IPS DF 4.7 (cell line): ENCODE measurements at regions not wholly inside any gene's neighbourhood (a gene's known extent, or its start where the extent isn't known, plus 50 kb on each side); places are given as distances from the start of the nearest gene placed in this dataset.

Source experiments
- DNase-seq: peaks from one replicate; pipeline ENCODE4 v3.0.0-alpha.2; 2013; ENCODE audit warnings: low spot score; ENCODE audit errors: extremely low read depth

DNA sequence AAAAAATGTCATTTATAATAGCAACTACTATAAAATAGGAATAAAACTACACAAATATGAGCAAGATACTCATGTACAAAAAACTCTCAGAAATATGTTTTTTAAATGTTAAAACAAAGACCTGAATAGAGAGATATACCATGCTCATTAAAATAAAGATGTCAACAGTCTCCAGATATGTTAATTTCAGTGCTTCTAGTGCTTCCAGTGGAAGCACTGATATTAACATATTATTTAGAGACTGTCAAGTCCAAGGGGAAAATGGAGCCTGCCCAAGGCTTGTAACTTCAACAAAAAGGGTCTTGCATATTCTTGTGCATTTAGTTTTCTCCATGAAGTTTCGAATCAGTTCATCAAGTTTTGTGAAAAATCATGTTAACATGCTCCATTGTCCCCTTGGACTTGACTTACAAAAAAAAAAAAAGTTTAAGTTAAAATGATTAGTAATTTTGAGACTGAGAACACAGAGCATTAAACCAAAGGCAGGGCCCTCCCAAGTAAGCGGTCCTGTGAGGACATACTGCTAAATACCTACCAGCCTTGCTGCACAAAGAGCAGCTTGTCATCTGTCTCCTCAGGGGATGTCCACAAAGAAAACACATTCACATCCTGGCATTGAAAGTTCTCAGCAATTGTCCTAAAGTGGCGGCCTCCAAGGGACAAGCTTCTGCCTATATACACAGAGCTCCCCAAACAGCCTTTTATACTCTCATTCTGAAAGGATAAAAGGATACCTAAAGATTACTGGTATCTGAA, 501.9 kb upstream of the CHAC2 start:
- no peak for DNase-seq

DNA sequence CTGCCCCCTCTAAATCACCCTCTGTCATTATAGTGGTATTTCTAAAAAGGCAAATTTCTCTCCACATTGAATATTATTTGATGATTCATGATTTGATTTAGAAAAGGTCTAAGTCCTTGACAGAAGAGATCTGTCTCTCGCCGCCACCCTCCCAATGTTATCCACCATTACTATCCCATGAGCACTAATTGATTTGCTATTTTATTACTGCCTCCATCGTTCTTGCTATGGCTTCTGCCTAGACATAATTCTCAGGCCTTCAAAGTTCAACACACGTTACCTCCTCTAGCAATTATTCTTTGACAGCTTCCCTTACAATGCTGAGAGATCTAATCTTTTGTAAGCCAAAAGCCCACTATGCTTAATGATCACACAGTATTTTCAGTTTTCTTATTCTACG, 507.0 kb upstream of the CHAC2 start:
- DNase-seq = no peak

GRCh38 chr2:53259395-53260009, 508.1 kb upstream of the CHAC2 start:
- DNase-seq = no peak

DNA sequence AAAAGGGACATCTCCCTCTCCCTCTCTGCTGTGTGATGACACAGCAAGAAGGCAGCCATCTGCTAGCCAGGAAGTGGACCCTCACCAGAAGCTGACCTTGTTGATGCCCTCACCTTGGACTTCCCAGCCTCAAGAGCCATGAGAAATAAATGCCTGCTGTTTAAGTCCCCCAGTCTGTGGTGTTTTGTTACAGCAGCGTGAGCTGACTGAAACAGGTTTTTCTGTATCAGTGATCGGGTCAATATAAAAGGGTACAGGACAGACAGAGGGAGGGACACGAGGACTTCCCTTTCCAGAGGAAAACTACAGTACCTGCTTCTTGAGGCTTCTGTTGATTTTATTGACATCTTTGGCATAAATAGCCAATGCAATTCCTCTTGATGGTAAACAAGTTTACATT, 510.3 kb upstream of the CHAC2 start:
- DNase-seq = no peak

GRCh38 chr2:53253244-53253643, 514.4 kb upstream of the CHAC2 start:
- no peak for DNase-seq

GRCh38 chr2:53252115-53252514, 515.5 kb upstream of the CHAC2 start:
- no peak for DNase-seq

GRCh38 chr2:53247956-53248735, 519.5 kb upstream of the CHAC2 start:
- DNase-seq = no peak

- no peak for DNase-seq
These were observed 524.2 kb upstream of the CHAC2 start for GRCh38 chr2:53243430-53243829.

- no peak for DNase-seq
These were observed 525.5 kb upstream of the CHAC2 start for GRCh38 chr2:53242090-53242489.

DNA sequence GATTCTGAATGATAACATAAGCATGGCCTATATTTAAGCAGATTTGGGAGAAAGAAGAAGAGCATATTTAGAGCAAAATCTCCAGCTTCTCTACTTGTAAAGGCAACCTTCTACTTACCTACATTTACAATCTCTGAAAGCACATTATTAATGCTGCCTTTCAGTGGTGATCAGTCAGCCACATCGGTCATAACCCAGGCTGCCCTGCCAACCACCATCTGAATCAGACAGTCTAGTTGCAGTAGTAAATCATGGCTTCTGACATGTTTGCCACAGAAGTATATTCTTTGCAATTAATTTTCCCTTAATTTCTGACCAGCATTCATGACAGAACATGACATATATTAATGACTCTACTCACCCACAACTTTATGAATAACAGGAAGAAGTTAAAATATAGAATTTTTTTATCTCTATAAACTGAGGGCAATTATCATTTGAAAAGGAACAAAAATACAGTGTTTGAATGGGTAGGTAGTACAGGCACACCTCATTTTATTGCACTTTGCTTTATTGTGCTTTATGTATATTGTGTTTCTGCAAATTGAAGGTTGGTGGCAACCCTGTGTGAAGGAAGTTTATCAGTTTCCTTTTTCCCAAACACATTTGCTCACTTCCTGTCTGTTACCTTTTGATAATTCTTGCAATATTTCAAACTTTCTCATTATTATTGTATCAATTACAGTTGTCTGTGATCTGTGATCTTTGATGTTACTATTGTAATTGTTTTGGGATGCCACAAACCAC, 531.6 kb upstream of the CHAC2 start:
- DNase-seq = no peak

DNA sequence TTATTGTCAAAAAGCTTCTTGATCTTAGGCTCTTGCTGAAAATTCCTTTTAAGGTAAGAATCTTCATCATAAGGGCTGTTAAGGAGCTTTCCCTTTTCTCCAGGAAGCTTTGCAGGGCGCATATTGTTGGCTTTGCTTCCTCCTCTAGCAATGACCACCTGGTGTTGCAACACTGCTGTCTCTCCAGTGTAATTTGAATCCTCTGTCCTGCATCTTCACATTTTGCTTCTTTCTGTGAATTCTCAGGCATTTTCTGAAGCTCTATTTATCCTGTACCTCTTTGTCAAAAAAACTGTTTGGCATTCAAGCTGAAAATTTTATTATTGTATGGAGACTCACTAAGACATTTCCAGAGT, 533.1 kb upstream of the CHAC2 start:
- DNase-seq = peak; percentile 25

DNA sequence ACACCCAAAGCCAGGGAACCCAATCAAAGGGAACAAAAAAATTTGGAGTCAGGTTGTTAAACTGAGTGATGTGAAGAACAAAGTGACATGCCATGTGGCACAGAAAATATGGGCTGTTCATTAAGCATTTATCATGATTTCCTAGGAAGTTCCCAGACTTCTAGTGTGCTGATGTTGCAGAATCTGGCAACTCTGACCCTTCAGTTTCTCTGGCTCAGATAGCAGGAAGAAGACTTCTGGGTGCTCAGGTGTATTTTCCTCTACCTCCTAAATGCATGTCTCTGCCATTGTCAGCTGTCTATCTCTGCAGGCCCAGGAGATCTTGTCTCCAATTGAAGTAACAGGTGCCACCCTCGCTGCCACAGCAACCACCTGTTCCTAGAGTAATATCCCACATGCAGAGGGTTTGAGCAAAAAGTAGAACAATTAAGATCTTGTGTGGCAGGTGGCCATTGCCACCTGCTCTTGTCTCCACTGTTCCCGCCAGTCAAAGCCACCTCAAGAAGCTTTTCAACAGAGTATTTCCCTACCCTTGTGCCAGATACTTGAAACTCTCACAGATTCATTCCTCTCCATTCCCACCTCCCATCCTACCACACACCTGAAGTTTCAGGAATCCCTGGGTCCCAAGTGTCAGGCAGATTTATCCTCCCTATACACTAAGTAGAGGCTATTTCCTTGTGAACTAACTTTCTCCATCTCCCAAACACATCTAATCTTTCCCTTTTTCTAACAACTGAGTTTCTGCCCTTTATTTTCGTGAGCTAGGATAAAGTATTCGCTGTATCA, 533.7 kb upstream of the CHAC2 start:
- no peak for DNase-seq

DNA sequence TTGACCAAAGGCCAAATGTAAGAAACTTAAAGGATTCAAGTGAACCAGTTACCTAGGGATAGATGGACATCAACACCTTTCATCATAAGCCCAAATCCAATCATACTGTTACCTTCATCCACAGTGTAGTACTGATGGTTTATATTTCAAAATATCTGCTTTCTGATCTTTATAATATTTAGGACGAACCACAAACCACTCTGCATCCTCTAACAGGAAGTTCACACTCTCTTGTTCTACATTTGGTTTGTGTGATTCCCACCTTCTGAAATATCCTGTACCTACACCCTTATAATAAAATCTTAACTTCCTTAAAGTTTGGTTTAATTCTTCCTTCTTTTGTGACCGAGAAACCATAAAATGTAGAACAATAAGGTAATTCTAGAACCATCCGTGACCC, 535.7 kb upstream of the CHAC2 start:
- DNase-seq = no peak

DNA sequence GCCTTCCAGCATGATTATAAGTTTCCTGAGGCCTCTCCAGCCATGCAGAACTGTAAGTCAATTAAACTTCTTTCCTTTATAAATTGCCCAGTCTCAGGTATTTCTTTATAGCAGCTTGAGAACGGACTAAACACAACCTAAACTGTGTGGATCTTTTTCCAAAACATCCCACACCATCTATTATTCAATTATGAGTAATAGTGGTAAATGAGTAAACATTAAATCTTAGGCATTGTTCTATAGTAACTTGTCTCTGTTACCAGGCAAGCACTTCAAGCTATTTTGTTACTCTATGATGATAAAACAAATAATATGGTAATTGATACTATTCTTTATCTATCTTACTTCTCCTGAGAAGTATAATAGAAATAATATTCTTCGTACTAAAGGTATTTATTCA, 536.9 kb upstream of the CHAC2 start:
- DNase-seq = no peak

DNA sequence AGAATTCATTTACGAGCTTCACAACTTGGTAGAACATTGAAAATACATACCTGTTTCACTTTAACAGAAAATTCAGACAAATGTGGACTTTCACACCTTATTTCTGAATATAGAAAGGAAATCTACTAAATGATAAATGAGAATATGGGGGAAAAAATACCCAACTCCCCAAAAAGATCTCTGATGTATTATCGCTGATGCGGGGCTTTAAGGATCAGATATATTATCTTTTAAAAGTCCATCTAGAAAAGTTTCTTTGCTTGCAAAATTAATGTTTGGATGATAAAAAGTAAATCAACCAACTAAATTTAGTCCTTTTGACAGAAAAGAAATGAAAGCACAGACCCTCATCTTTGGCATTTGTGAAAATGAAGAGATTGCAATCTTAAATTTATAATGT, 540.1 kb upstream of the CHAC2 start:
- no peak for DNase-seq

- DNase-seq = no peak
These were observed 546.6 kb upstream of the CHAC2 start for GRCh38 chr2:53220969-53221368.

- no peak for DNase-seq
These were observed 550.4 kb upstream of the CHAC2 start for GRCh38 chr2:53217250-53217649.

- DNase-seq = no peak
These were observed 550.8 kb upstream of the CHAC2 start for GRCh38 chr2:53216805-53217204.

- DNase-seq = no peak
These were observed 555.0 kb upstream of the CHAC2 start for GRCh38 chr2:53212576-53212975.

DNA sequence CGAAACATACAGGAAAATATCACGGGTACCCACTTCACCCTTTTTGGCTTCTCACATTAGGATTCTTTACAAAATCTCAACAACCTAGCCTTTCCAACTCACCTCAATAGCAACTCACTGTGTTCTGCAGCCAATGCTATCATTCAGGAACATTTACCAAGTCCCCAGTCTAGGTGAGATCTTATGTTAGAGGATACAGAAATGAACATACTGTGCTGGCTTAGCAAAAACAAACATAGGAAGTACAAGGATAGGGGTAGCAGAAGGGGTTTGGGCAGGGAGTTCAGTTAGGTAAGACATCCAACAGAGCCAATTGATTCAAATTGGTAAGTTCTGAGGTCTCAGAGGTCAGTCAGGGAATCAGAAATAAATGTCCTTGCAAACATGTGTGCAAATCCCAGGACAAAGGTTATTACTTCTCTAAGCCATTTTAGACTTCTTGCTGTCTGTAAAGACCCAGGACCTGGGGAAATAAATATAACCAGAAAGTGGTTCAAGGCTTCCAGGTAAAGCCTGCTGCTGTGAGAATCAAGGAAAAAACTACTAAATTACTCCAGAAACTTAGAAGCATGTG, 556.3 kb upstream of the CHAC2 start:
- DNase-seq = no peak

- DNase-seq = no peak
These were observed 557.1 kb upstream of the CHAC2 start for GRCh38 chr2:53210538-53210937.
